ENCODE measurements at regions not wholly inside any gene's neighbourhood (a gene's known extent, or its start where the extent isn't known, plus 50 kb on each side); places are given as distances from the start of the nearest gene placed in this dataset.

GRCh38 chr18:10138719-10139118, 224.9 kb downstream of the VAPA start:
- no peak overlapping the region for H2AFZ ChIP-seq (ENCODE audit: low read depth, low read length, poor library complexity, severe bottlenecking)
- POLR2A ChIA-PET: no interaction called here
- no peaks in the 10 kb centered on the region for H3K9me2 ChIP-seq (ENCODE audit: insufficient read depth)
- H3K27me3 ChIP-seq (ENCODE audit: insufficient read depth, low read length): no peaks in the 10 kb centered on the region
- no peaks in the 10 kb centered on the region for H4K20me1 ChIP-seq (ENCODE audit: insufficient read depth)
- no peaks in the 10 kb centered on the region for H3K36me3 ChIP-seq (ENCODE audit: control insufficient read depth in 1 of 2, insufficient read depth in 2 of 2, low read length in 2 of 2)
- TF ChIP-seq POLR2A (IDR thresholded peaks at IDR 0.05; ENCODE audit: borderline replicate concordance, extremely low read depth, insufficient read depth, insufficient read length) (no peak), FOSL1 (IDR thresholded peaks at IDR 0.05; ENCODE audit: low read depth) (no peak), TCF7L2 (IDR thresholded peaks at IDR 0.05; ENCODE audit: borderline replicate concordance, extremely low read depth, insufficient read depth, insufficient read length) (no peak), YY1 (IDR thresholded peaks at IDR 0.05; ENCODE audit: extremely low read depth, insufficient replicate concordance, low read depth, low read length) (no peak), CEBPB (IDR thresholded peaks at IDR 0.05; ENCODE audit: low read depth) (no peak), ZFX (IDR thresholded peaks at IDR 0.05) (no peak), ATF3 (IDR thresholded peaks at IDR 0.05) (no peak), RAD21 (IDR thresholded peaks at IDR 0.05; ENCODE audit: low read depth) (no peak), EGR1 (IDR thresholded peaks at IDR 0.05; ENCODE audit: low read depth) (no peak), EZH2 (IDR thresholded peaks at IDR 0.05) (no peak), REST (IDR thresholded peaks at IDR 0.05; ENCODE audit: low read depth) (no peak), SIN3A (IDR thresholded peaks at IDR 0.05; ENCODE audit: low read depth) (no peak)
- H3K27ac ChIP-seq (ENCODE audit: low read depth, low read length): no peak overlapping the region
- no TSS peak for BruUV-seq (replicated peaks)
- CTCF ChIA-PET: no interaction called here
- H3K4me3 ChIP-seq (replicated peaks in 1 of 2; ENCODE audit: low read depth in 1 of 2, low read length in 2 of 2): no peak overlapping the region
- peaks cover 6 to 33% of the 10 kb centered on the region in 2 experiments for H3K4me1 ChIP-seq (ENCODE audit: control insufficient read depth in 1 of 2, insufficient read depth in 2 of 2, low read length in 2 of 2)
- DNase-seq (ENCODE audit: low read depth, low spot score) (no peak), ATAC-seq (no peak)
- intact Hi-C loops (cut with micrococcal nuclease): no loop called here
- no peak overlapping the region for H3K4me2 ChIP-seq (ENCODE audit: low read length)
- RAD21 ChIA-PET (ENCODE audit: low non-redundant PET in 1 of 2, low total read pairs in 2 of 2, uncharacterized antibody in 2 of 2, unreplicated experiment in 2 of 2): no interaction called here
- no peak overlapping the region for H3K9ac ChIP-seq (ENCODE audit: low read length)
- no peaks in the 10 kb centered on the region for H3K79me2 ChIP-seq (ENCODE audit: insufficient read depth, low read length)
- H3K9me3 ChIP-seq (ENCODE audit: control insufficient read depth in 1 of 2, insufficient read depth in 1 of 2, low read depth in 1 of 2, low read length in 2 of 2): no peaks in the 10 kb centered on the region

Measured in HCT116 (cell line).